Globus pallidus (tissue), 1 donor: ENCODE measurements at regions not wholly inside any gene's neighbourhood (a gene's known extent, or its start where the extent isn't known, plus 50 kb on each side); places are given as distances from the start of the nearest gene placed in this dataset.
A peak's percentile ranks its signal among the peaks of the same experiment; 100 is the strongest.
"Not testable (repeated sequence)": the region's sequence is repeated elsewhere in the genome, so short reads cannot be mapped to it uniquely, and the experiment has no call there.

Source experiments
- DNase-seq: peaks from one replicate; pipeline ENCODE4 v3.0.0-alpha.2; 2015; ENCODE audit warnings: low spot score

GRCh38 chr4:120200573-120201110 is 134.0 kb upstream of the MAD2L1 start:
- DNase-seq: not testable (repeated sequence)

GRCh38 chr4:120198411-120198810 is 131.8 kb upstream of the MAD2L1 start:
- no peak for DNase-seq

DNA sequence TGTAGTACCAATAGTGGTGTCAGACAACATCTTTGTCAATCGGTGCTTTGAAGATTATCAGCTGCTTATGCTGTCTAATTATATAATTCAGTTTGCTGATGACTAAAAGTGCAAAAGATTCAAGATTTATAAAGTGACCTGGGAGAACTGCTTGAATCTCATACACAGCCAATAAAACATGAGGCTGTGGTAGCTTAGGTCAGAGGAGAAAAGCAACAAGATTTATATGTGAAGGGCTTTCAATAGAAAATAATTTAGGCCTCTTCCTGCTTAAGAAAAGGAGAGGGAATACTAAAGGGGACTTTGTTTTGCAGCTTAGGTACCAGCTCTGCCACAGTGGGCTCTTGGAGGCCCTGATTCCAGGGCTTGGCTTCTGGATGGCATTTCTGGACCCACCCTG is 111.0 kb upstream of the MAD2L1 start:
- DNase-seq: no peak

DNA sequence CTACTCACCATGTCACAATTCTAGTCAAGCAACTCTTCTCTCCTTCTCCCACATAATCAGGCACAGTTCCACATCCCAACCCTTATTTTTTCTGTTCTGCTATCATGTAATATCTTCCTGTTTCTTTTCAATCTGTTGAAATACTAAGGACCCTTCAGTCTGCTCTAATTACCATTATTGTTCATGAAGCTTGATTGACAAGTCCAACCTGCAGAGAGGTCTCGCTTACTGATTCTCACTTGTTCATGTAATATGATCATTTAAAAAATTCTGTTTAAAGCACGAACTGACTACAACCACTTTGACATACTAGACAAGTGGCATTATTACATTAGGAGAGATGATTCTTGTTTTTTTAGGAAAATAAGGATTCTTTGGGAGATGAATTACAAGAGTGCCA is 108.6 kb upstream of the MAD2L1 start:
- DNase-seq: no peak

- no peak for DNase-seq
Measured at GRCh38 chr4:120163895-120164294, 97.2 kb upstream of the MAD2L1 start.

DNA sequence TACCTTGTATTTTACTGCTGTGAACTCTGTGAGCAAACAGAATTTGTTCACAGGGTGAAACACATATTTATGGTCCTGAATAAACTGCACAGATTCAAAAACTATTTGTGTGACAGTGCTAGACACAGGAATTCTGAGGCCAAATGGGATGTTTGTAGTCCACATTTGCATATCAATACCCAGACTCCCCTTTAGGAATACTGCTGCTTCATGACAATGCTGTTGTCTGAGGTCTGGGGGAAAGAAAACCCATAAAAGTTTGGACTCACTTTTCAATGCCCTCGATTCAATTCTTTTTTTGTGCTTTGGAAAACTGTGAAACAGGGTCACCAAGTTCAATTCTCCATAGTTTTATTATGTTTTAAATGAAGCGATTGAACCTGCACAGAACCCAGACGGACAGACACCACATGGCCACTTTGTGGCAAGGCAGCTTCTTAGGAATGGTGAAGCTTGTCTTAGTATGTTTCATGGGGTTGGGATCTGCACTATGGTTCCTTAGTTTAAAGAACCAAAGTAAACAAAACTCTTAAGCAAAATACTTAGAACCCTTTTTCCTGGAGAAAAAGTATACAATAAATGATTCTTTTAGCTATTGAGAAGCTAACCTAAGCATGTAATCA is 92.3 kb upstream of the MAD2L1 start:
- DNase-seq: no peak

GRCh38 chr4:120158046-120158445 is 91.4 kb upstream of the MAD2L1 start:
- DNase-seq: no peak

DNA sequence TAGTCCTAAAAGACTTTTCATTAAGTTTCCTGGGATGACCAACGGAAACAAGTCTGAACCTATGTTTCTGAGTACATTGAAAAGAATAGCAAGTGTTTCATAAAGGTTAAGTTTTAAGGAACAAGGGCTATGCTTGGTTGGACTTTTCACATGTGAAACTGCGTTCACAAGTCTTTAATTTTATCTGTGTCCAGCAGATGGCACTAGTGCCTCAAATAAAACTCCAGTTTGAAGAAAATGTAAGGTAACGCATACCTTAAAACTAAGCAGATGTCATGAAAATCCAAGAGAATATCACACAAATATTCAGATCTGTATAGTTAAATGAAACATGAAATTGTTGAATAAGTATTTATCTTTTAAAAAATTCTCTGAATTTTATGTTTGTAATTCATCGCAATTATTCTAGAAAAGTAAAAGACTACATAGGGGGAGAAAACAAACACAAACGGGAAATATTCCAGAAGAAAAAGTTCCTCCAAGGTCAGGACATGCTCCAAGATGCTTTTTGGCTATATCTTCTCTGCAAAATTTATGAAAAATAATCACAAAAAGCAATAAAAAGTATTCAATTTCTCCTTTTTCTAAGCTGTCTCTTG is 89.6 kb upstream of the MAD2L1 start:
- DNase-seq: peak; percentile 53

DNA sequence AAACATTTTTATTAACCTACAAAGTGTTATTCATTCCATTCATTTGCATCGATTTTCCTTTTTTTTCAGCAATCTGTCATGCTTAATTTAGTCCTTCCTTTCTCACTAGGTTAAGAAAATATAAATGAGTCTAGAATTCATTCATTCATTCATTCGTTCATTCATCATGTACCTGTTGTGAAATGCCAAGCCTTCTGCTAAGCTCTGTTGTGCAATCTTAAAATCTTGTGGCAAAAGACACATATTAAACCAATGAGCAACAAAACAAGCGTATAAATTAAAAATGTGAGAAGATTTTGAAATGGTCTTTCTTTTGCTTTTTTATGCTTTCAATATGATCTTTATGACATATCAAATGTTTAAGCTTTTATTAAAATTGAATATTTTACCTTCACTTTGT is 88.6 kb upstream of the MAD2L1 start:
- DNase-seq: no peak

- DNase-seq: no peak
Measured at GRCh38 chr4:120144634-120145033, 78.0 kb upstream of the MAD2L1 start.

DNA sequence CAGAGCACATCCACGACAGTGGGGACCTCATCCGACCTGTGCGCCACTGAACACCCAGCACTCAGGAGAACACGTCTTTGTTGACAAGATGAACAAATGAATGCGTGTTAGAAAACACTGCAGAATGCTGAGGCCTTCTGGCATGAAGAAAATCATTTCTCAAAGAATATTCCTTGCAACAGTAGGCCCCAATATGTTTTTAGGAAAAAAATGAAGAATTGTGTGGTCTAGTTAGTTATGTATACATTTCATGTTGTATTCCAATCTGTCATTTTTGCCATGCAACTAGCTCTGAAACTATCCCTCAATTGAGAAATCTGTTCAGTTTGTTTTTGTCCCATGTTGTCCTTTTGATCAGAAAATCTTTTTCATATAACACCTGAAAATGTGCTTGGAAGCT is 77.4 kb upstream of the MAD2L1 start:
- DNase-seq: no peak

GRCh38 chr4:120139392-120139791 is 72.7 kb upstream of the MAD2L1 start:
- no peak for DNase-seq

- DNase-seq: no peak
Measured at GRCh38 chr4:120132935-120133334, 66.3 kb upstream of the MAD2L1 start.

GRCh38 chr4:120130786-120131185 is 64.1 kb upstream of the MAD2L1 start:
- DNase-seq: no peak
